ENCODE measurements at regions not wholly inside any gene's neighbourhood (a gene's known extent, or its start where the extent isn't known, plus 50 kb on each side); places are given as distances from the start of the nearest gene placed in this dataset.
"Not testable (repeated sequence)": the region's sequence is repeated elsewhere in the genome, so short reads cannot be mapped to it uniquely, and the experiment has no call there.

GRCh38 chr4:19021617-19022016 lies 1000.1 kb upstream of the LCORL start:
- H3K4me1 ChIP-seq (ENCODE audit: control insufficient read depth in 1 of 2, insufficient read depth in 2 of 2, low read length in 2 of 2), result no peaks in the 10 kb centered on the region
- no peaks in the 10 kb centered on the region for H3K27me3 ChIP-seq (ENCODE audit: low read depth, low read length)
- H3K27ac ChIP-seq (ENCODE audit: low read length), result no peak overlapping the region
- H3K9me3 ChIP-seq (ENCODE audit: control insufficient read depth in 1 of 2, low read length in 2 of 2), result no peaks in the 10 kb centered on the region
- H3K4me3 ChIP-seq (ENCODE audit: low read depth in 1 of 2, low read length in 2 of 2), result no peak overlapping the region
- no peaks in the 10 kb centered on the region for H3K36me3 ChIP-seq (ENCODE audit: control insufficient read depth in 1 of 2, insufficient read depth in 2 of 2, low read length in 2 of 2)

- H3K4me3 ChIP-seq (ENCODE audit: low read depth in 1 of 2, low read length in 2 of 2); H3K36me3 ChIP-seq (ENCODE audit: control insufficient read depth in 1 of 2, insufficient read depth in 2 of 2, low read length in 2 of 2); H3K27ac ChIP-seq (ENCODE audit: low read length); H3K4me1 ChIP-seq (ENCODE audit: control insufficient read depth in 1 of 2, insufficient read depth in 2 of 2, low read length in 2 of 2); H3K27me3 ChIP-seq (ENCODE audit: low read depth, low read length); H3K9me3 ChIP-seq (ENCODE audit: control insufficient read depth in 1 of 2, low read length in 2 of 2): not testable (repeated sequence)
These were observed 995.0 kb upstream of the LCORL start for GRCh38 chr4:19016550-19016949.

DNA sequence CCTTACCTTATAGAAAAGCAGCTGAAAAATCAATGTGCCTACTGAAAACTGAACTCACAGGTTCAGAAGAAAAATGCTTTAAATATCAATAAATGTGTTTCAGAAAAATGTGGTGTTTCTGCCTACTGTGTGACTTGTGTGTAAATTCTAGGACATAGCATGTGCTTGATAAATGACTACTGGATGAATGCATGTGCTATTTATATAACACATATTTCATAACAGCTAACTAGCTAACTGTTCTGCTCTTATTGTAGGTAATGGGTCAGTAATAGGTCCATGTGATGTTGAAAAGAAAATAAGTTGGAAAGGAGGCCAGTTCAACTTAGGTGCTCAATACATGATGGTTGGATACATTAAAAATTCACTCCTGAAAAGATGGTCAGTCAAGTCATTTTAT lies 993.0 kb upstream of the LCORL start:
- Histone ChIP-seq H3K27ac (ENCODE audit: low read length) (no peak overlapping the region), H3K4me1 (ENCODE audit: control insufficient read depth in 1 of 2, insufficient read depth in 2 of 2, low read length in 2 of 2) (no peaks in the 10 kb centered on the region), H3K27me3 (ENCODE audit: low read depth, low read length) (no peaks in the 10 kb centered on the region), H3K36me3 (ENCODE audit: control insufficient read depth in 1 of 2, insufficient read depth in 2 of 2, low read length in 2 of 2) (no peaks in the 10 kb centered on the region), H3K9me3 (ENCODE audit: control insufficient read depth in 1 of 2, low read length in 2 of 2) (no peaks in the 10 kb centered on the region), H3K4me3 (ENCODE audit: low read depth in 1 of 2, low read length in 2 of 2) (no peak overlapping the region)

DNA sequence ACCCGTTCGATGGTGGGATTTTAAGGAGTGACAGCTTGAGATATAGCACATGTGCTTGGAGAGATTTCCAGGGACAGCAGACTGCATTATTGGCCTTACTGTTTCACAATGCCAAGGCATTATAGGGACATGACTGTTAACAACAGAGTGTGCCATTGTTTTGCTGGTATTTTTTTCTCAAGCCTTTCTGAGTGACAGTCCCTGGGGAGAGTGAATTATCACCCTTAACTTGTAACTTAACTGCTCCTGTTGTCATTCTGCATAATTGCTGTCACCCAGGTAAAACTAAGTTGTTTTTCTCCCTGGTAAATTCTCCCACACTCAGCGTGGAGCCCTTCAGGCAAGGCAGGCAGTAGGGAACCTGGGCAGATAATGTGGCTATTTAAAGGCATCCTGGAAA lies 989.2 kb upstream of the LCORL start:
- Histone ChIP-seq H3K27ac (ENCODE audit: low read length) (no peak overlapping the region), H3K4me1 (ENCODE audit: control insufficient read depth in 1 of 2, insufficient read depth in 2 of 2, low read length in 2 of 2) (no peaks in the 10 kb centered on the region), H3K4me3 (ENCODE audit: low read depth in 1 of 2, low read length in 2 of 2) (no peak overlapping the region), H3K27me3 (ENCODE audit: low read depth, low read length) (no peaks in the 10 kb centered on the region), H3K36me3 (ENCODE audit: control insufficient read depth in 1 of 2, insufficient read depth in 2 of 2, low read length in 2 of 2) (no peaks in the 10 kb centered on the region), H3K9me3 (ENCODE audit: control insufficient read depth in 1 of 2, low read length in 2 of 2) (no peaks in the 10 kb centered on the region)

DNA sequence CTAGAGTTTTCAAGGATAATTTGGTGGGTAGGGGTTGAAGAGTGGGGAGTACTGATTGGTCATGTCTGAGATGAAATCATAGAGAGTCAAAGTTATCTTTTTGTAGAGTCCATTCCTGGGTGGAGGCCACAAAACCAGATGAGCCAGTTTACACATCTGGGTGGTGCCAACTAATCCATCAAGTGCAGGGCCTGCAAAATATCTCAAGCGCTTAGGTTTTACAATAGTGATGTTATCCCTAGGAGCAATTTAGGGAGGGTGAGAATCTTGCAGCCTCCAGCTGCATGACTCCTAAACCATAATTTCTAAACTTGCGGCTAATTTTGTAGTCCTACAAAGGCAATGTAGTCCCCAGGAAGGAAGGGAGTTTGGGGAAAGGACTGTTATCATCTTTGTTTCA lies 988.3 kb upstream of the LCORL start:
- Histone ChIP-seq H3K9me3 (ENCODE audit: control insufficient read depth in 1 of 2, low read length in 2 of 2) (no peaks in the 10 kb centered on the region), H3K27me3 (ENCODE audit: low read depth, low read length) (no peaks in the 10 kb centered on the region), H3K27ac (ENCODE audit: low read length) (no peak overlapping the region), H3K4me1 (ENCODE audit: control insufficient read depth in 1 of 2, insufficient read depth in 2 of 2, low read length in 2 of 2) (no peaks in the 10 kb centered on the region), H3K36me3 (ENCODE audit: control insufficient read depth in 1 of 2, insufficient read depth in 2 of 2, low read length in 2 of 2) (no peaks in the 10 kb centered on the region), H3K4me3 (ENCODE audit: low read depth in 1 of 2, low read length in 2 of 2) (no peak overlapping the region)

GRCh38 chr4:19005211-19005610 lies 983.7 kb upstream of the LCORL start:
- Histone ChIP-seq H3K4me1 (ENCODE audit: control insufficient read depth in 1 of 2, insufficient read depth in 2 of 2, low read length in 2 of 2) (no peaks in the 10 kb centered on the region), H3K9me3 (ENCODE audit: control insufficient read depth in 1 of 2, low read length in 2 of 2) (no peaks in the 10 kb centered on the region), H3K27ac (ENCODE audit: low read length) (no peak overlapping the region), H3K36me3 (ENCODE audit: control insufficient read depth in 1 of 2, insufficient read depth in 2 of 2, low read length in 2 of 2) (no peaks in the 10 kb centered on the region), H3K27me3 (ENCODE audit: low read depth, low read length) (no peaks in the 10 kb centered on the region), H3K4me3 (ENCODE audit: low read depth in 1 of 2, low read length in 2 of 2) (no peak overlapping the region)

DNA sequence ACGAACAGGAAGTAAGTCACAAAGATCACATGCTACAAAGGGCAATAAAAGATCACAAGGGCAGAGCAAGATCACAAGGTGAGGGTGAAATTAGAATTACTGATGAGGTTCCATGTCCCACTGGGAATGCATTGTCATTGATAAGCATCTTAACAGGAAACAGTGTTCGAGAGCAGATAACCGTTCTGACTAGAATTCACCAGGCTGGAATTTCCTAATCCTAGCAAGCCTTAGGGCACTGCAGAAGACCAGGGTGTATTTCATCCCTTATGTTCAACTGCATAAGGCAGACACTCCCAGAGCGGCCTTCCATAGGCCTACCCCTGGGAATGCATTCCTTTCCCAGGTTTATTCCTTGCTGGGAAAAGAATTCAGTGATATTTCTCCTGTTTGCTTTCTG lies 980.6 kb upstream of the LCORL start:
- Histone ChIP-seq H3K36me3 (ENCODE audit: control insufficient read depth in 1 of 2, insufficient read depth in 2 of 2, low read length in 2 of 2) (no peaks in the 10 kb centered on the region), H3K9me3 (ENCODE audit: control insufficient read depth in 1 of 2, low read length in 2 of 2) (no peaks in the 10 kb centered on the region), H3K4me1 (ENCODE audit: control insufficient read depth in 1 of 2, insufficient read depth in 2 of 2, low read length in 2 of 2) (no peaks in the 10 kb centered on the region), H3K27ac (ENCODE audit: low read length) (no peak overlapping the region), H3K4me3 (ENCODE audit: low read depth in 1 of 2, low read length in 2 of 2) (no peak overlapping the region), H3K27me3 (ENCODE audit: low read depth, low read length) (no peaks in the 10 kb centered on the region)

GRCh38 chr4:18999595-18999994 lies 978.0 kb upstream of the LCORL start:
- Histone ChIP-seq H3K27me3 (ENCODE audit: low read depth, low read length) (no peaks in the 10 kb centered on the region), H3K27ac (ENCODE audit: low read length) (no peak overlapping the region), H3K4me3 (ENCODE audit: low read depth in 1 of 2, low read length in 2 of 2) (no peak overlapping the region), H3K36me3 (ENCODE audit: control insufficient read depth in 1 of 2, insufficient read depth in 2 of 2, low read length in 2 of 2) (no peaks in the 10 kb centered on the region), H3K4me1 (ENCODE audit: control insufficient read depth in 1 of 2, insufficient read depth in 2 of 2, low read length in 2 of 2) (no peaks in the 10 kb centered on the region), H3K9me3 (ENCODE audit: control insufficient read depth in 1 of 2, low read length in 2 of 2) (no peaks in the 10 kb centered on the region)

DNA sequence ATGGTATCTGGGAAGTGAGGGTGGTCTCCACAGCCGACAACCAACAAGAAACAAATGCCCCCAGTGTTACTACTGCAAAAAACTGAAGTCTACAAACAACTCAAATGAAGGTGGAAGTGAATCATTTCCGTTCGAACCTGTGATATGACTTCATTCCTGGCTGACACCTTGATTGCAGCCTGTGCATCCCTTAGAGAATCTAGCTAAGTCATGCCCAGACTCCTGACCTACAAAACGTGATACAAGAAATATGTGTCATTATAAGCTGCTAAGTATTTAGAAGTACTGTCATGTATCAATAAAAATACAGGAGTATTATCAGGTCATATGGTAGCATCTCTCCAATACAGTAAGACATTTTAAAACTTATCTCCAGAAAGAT lies 959.7 kb upstream of the LCORL start:
- Histone ChIP-seq H3K9me3 (ENCODE audit: control insufficient read depth in 1 of 2, low read length in 2 of 2) (no peaks in the 10 kb centered on the region), H3K36me3 (ENCODE audit: control insufficient read depth in 1 of 2, insufficient read depth in 2 of 2, low read length in 2 of 2) (no peaks in the 10 kb centered on the region), H3K4me3 (ENCODE audit: low read depth in 1 of 2, low read length in 2 of 2) (no peak overlapping the region), H3K27ac (ENCODE audit: low read length) (no peak overlapping the region), H3K27me3 (ENCODE audit: low read depth, low read length) (no peaks in the 10 kb centered on the region), H3K4me1 (ENCODE audit: control insufficient read depth in 1 of 2, insufficient read depth in 2 of 2, low read length in 2 of 2) (no peaks in the 10 kb centered on the region)

GRCh38 chr4:18980516-18981233 lies 959.1 kb upstream of the LCORL start:
- Histone ChIP-seq H3K4me3 (ENCODE audit: low read depth in 1 of 2, low read length in 2 of 2) (no peak overlapping the region), H3K4me1 (ENCODE audit: control insufficient read depth in 1 of 2, insufficient read depth in 2 of 2, low read length in 2 of 2) (no peaks in the 10 kb centered on the region), H3K9me3 (ENCODE audit: control insufficient read depth in 1 of 2, low read length in 2 of 2) (no peaks in the 10 kb centered on the region), H3K36me3 (ENCODE audit: control insufficient read depth in 1 of 2, insufficient read depth in 2 of 2, low read length in 2 of 2) (no peaks in the 10 kb centered on the region), H3K27ac (ENCODE audit: low read length) (no peak overlapping the region), H3K27me3 (ENCODE audit: low read depth, low read length) (no peaks in the 10 kb centered on the region)

DNA sequence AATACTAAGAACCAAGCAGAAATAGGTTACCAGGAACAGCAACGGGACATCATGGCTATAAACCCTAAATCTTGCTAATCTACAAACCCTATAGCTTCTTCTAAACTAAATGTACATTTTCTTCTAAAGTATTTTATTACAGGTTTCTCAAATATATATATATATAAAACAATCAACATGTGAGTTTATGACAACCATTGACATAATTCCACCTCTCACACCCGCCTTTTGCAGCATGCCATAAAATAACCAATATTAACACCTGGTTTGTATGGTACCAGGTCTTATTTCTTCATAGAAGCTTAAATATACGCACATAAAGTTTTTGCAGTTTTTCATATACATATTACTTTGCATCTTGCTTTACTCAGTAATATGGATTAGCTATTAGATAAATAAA lies 955.3 kb upstream of the LCORL start:
- no peaks in the 10 kb centered on the region for H3K27me3 ChIP-seq (ENCODE audit: low read depth, low read length)
- no peaks in the 10 kb centered on the region for H3K9me3 ChIP-seq (ENCODE audit: control insufficient read depth in 1 of 2, low read length in 2 of 2)
- H3K4me3 ChIP-seq (ENCODE audit: low read depth in 1 of 2, low read length in 2 of 2), result no peak overlapping the region
- no peaks in the 10 kb centered on the region for H3K36me3 ChIP-seq (ENCODE audit: control insufficient read depth in 1 of 2, insufficient read depth in 2 of 2, low read length in 2 of 2)
- no peak overlapping the region for H3K27ac ChIP-seq (ENCODE audit: low read length)
- no peaks in the 10 kb centered on the region for H3K4me1 ChIP-seq (ENCODE audit: control insufficient read depth in 1 of 2, insufficient read depth in 2 of 2, low read length in 2 of 2)

All from muscle layer of duodenum (tissue), 2 donors.